SK-N-SH treated with all-trans-retinoic acid at 6 μM for 48 hours (cell line): ENCODE measurements at regions not wholly inside any gene's neighbourhood (a gene's known extent, or its start where the extent isn't known, plus 50 kb on each side); places are given as distances from the start of the nearest gene placed in this dataset.

Source experiments
- ATAC-seq: fragments of 200-7000 bp; cut with Tn5 transposase; 3 replicates; pipeline ENCODE4 v1.9.1; 2020; ENCODE audit warnings: mild to moderate bottlenecking, moderate library complexity
- ARNTL ChIP-seq: fragments of 450-650 bp; formaldehyde crosslinking; IDR thresholded peaks from 2 replicates; pipeline ENCODE4 v1.5.0; 2020; ENCODE audit warnings: low read depth, mild to moderate bottlenecking, moderate library complexity, borderline replicate concordance
- BACH2 ChIP-seq: fragments of 250-450 bp; sonication (Bioruptor Pico); IDR thresholded peaks from 2 replicates; pipeline ENCODE4 v1.9.0; 2021; ENCODE audit warnings: mild to moderate bottlenecking, borderline replicate concordance
- CREB5 ChIP-seq: fragments of 250-450 bp; sonication (Bioruptor Pico); IDR thresholded peaks from 2 replicates; pipeline ENCODE4 v1.5.1; 2020; ENCODE audit warnings: low read depth, mild to moderate bottlenecking, moderate library complexity
- CSDC2 ChIP-seq: fragments of 250-450 bp; sonication (Bioruptor Pico); IDR thresholded peaks from 2 replicates; pipeline ENCODE4 v1.5.0; 2020; ENCODE audit warnings: mild to moderate bottlenecking, moderate library complexity
- ESRRG ChIP-seq: fragments of 250-450 bp; sonication (Bioruptor Pico); IDR thresholded peaks from 2 replicates; pipeline ENCODE4 v1.6.1; 2021; ENCODE audit warnings: mild to moderate bottlenecking
- GLIS3 ChIP-seq: fragments of 250-450 bp; sonication (Bioruptor Pico); IDR thresholded peaks from 2 replicates; pipeline ENCODE4 v1.5.0; 2020; ENCODE audit warnings: mild to moderate bottlenecking, moderate library complexity
- ISL1 ChIP-seq: fragments of 250-450 bp; sonication (Bioruptor Pico); IDR thresholded peaks from 2 replicates; pipeline ENCODE4 v2.1.2; 2022; ENCODE audit warnings: mild to moderate bottlenecking, moderate library complexity
- OSR1 ChIP-seq: fragments of 250-450 bp; sonication (Bioruptor Pico); IDR thresholded peaks from 2 replicates; pipeline ENCODE4 v1.8.0; 2022; ENCODE audit warnings: moderate library complexity, mild to moderate bottlenecking, inconsistent platforms
- PATZ1 ChIP-seq: fragments of 250-450 bp; sonication (Bioruptor Pico); IDR thresholded peaks from 2 replicates; pipeline ENCODE4 v1.8.0; 2020; ENCODE audit warnings: mild to moderate bottlenecking, moderate library complexity, borderline replicate concordance
- PPARA ChIP-seq: fragments of 250-450 bp; sonication (Bioruptor Pico); IDR thresholded peaks from 2 replicates; pipeline ENCODE4 v1.5.0; 2020; ENCODE audit warnings: mild to moderate bottlenecking, borderline replicate concordance
- SNAI2 ChIP-seq: fragments of 250-450 bp; sonication (Bioruptor Pico); IDR thresholded peaks from 2 replicates; pipeline ENCODE4 v1.5.0; 2020; ENCODE audit warnings: mild to moderate bottlenecking, moderate library complexity
- TOX ChIP-seq: fragments of 250-450 bp; sonication (Bioruptor Pico); IDR thresholded peaks from 2 replicates; pipeline ENCODE4 v1.8.0; 2021; ENCODE audit warnings: mild to moderate bottlenecking, moderate library complexity, borderline replicate concordance
- TSHZ2 ChIP-seq: fragments of 250-450 bp; sonication (Bioruptor Pico); IDR thresholded peaks from 2 replicates; pipeline ENCODE4 v1.5.0; 2020; ENCODE audit warnings: mild to moderate bottlenecking, moderate library complexity
- ZC3H10 ChIP-seq: fragments of 250-450 bp; sonication (Bioruptor Pico); IDR thresholded peaks from 2 replicates; pipeline ENCODE4 v1.5.1; 2021; ENCODE audit warnings: mild to moderate bottlenecking, moderate library complexity
- ZFP3 ChIP-seq: fragments of 250-450 bp; sonication (Bioruptor Pico); IDR thresholded peaks from 2 replicates; pipeline ENCODE4 v1.5.0; 2020; ENCODE audit warnings: mild to moderate bottlenecking, moderate library complexity
- ZFP30 ChIP-seq: fragments of 450-650 bp; formaldehyde crosslinking; IDR thresholded peaks from 2 replicates; pipeline ENCODE4 v1.5.0; 2022; ENCODE audit warnings: mild to moderate bottlenecking, moderate library complexity
- ZNF565 ChIP-seq: fragments of 450-650 bp; formaldehyde crosslinking; conservative IDR thresholded peaks from 2 replicates; pipeline ENCODE4 v1.5.0; 2020; ENCODE audit warnings: low read depth, mild to moderate bottlenecking, moderate library complexity
- ZNF8 ChIP-seq: fragments of 450-650 bp; formaldehyde crosslinking; IDR thresholded peaks from 2 replicates; pipeline ENCODE4 v1.5.0; 2020; ENCODE audit warnings: mild to moderate bottlenecking, moderate library complexity
- TF ChIP-seq, protein P1 (sequence below): fragments of 250-450 bp; sonication (Bioruptor Pico); IDR thresholded peaks from 2 replicates; pipeline ENCODE4 v1.5.1; 2021; ENCODE audit warnings: mild to moderate bottlenecking, moderate library complexity

GRCh38 chr12:127507341-127507740 is 759.6 kb upstream of the TMEM132C start:
- TF ChIP-seq SNAI2 (CRISPR knock-in tag) (no peak), CSDC2 (CRISPR knock-in tag) (no peak), CREB5 (CRISPR knock-in tag) (no peak), TSHZ2 (no peak), ISL1 (CRISPR knock-in tag) (no peak), PATZ1 (no peak), BACH2 (CRISPR knock-in tag) (no peak), OSR1 (CRISPR knock-in tag) (no peak), ESRRG (CRISPR knock-in tag) (no peak)
- TF ChIP-seq, protein P1, sequence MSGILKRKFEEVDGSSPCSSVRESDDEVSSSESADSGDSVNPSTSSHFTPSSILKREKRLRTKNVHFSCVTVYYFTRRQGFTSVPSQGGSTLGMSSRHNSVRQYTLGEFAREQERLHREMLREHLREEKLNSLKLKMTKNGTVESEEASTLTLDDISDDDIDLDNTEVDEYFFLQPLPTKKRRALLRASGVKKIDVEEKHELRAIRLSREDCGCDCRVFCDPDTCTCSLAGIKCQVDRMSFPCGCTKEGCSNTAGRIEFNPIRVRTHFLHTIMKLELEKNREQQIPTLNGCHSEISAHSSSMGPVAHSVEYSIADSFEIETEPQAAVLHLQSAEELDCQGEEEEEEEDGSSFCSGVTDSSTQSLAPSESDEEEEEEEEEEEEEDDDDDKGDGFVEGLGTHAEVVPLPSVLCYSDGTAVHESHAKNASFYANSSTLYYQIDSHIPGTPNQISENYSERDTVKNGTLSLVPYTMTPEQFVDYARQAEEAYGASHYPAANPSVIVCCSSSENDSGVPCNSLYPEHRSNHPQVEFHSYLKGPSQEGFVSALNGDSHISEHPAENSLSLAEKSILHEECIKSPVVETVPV (CRISPR knock-in tag): no peak
- TF ChIP-seq, all 23 proteins: peak for 0
- no peak for ATAC-seq

DNA sequence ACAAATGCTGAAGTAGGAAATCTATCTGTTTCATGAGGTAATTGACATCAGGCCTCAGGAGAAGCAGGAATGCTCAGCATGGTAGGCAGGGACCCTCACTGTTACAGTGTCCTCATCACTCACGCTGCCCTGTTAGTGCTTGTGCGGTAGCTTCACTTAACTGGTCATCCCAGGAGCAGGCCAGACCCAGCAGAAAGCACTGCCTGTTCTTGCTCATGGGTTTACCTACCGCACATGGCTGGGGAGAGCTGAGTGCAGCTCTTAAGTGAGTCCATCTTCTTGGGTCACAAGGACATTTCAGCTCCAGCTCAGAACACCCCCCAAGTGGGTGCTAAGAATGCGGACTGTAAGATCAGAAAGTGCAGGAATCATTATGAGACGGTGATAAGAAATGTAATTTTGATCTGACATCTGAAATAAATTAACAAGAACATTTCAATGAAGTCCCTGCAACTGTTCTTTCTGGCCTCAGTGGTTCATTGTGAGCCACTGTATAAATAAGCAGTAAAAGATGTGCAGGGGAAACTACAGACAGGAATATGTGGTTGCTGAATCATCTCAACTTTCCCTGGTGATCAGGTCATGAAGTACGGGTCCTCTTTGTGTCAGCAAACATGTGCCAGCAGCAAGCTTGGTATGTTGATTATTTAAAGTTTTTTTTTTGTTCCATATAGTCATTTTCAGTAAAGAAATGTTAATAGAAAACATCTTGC is 757.7 kb upstream of the TMEM132C start:
- TF ChIP-seq PPARA (CRISPR knock-in tag): no peak
- TF ChIP-seq OSR1 (CRISPR knock-in tag): no peak
- no peak for TF ChIP-seq TSHZ2
- TF ChIP-seq GLIS3 (CRISPR knock-in tag): no peak
- TF ChIP-seq TOX (CRISPR knock-in tag): no peak
- no peak for TF ChIP-seq ESRRG (CRISPR knock-in tag)
- TF ChIP-seq ZFP30 (CRISPR knock-in tag): no peak
- TF ChIP-seq, all 23 proteins: peak for 0
- ATAC-seq: no peak

GRCh38 chr12:127515941-127516340 is 751.0 kb upstream of the TMEM132C start:
- ATAC-seq: no peak
- TF ChIP-seq ARNTL (CRISPR knock-in tag) (no peak), CSDC2 (CRISPR knock-in tag) (no peak), ZFP3 (CRISPR knock-in tag) (no peak), ZNF565 (CRISPR knock-in tag) (no peak), GLIS3 (CRISPR knock-in tag) (no peak), ZC3H10 (CRISPR knock-in tag) (no peak), PATZ1 (no peak), ZNF8 (CRISPR knock-in tag) (no peak)
